NCI-H82 (cell line): ENCODE measurements at regions not wholly inside any gene's neighbourhood (a gene's known extent, or its start where the extent isn't known, plus 50 kb on each side); places are given as distances from the start of the nearest gene placed in this dataset.

Experiments used
- DNase-seq: peaks from one replicate; lab custom pipeline; 2025; lab: John Stamatoyannopoulos, UW

DNA sequence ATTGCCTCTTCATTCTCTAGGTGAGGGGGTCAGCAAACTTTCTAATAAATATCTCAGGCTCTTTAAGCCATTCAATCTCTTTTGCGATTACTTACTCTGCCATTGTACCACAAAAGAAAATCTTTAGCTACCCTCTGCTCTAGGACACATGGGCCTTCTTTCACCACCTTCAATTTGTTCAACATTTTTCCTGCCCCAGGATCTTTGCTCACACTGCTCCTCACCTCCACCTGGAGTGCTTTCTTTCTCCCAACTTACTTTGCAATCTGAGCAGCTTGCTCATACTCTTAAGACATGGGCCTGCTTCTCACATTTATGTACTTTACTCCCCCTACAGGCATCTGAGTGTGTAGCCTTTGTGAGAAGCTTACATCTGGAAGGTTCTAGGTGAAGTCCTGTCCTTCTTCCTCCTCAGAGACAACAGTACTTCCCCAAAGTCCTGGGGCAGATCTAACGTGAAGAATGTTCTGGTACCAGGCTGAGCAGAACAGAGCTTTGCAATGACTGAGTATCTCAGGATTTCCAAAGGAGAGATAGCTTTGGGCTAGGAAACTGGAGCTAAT is 55.0 kb upstream of the PRDM5 start:
- DNase-seq = peak; percentile 61

DNA sequence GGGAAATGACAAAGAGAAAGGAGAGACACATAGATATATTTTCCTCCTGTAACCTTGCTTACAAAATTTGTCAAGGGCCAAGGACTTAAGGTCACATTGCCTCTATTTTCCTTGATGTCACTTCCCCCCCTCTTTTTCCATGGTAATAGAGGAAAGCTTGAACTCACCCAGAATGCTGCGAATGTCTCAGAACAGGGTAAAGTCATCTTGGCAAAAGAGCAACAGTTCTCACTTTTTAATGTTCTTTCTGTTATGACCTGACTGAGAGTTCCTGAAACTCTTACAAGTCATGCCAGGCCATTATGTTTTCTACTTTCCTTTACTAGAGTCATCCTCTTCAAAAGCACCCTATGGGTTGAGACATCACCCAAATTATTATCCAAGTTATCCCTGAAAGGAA is 50.7 kb upstream of the PRDM5 start:
- DNase-seq = no peak
